ENCODE measurements at regions not wholly inside any gene's neighbourhood (a gene's known extent, or its start where the extent isn't known, plus 50 kb on each side); places are given as distances from the start of the nearest gene placed in this dataset.

DNA sequence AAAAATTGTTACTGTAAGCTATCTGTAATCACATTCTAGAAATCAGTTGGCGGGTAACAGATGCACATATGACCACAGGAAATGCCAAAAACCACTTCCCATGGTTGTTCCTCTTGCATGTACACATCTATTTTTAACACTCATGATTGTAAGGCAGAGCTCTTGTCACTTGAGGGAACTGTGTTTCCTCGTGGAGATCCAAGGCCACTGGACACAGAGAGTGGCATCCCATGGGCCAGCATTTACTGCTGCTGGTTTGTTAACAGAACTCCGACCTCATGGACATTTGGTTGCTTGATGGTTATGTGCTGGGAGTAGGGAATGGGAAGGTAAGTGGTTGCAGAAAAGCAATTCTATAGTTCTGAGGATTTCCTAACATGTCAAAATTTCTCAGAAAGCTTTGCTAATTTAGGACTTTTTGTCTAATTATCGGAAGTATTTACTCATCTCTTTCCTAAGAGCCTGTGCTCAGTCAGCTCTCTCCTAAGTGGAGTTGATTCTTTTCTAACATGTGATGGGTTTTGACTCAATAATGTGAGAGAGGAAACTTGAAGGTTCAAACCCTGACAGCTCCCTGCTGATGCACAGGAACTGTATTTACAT lies 202.0 kb upstream of the NR3C1 start:
- no peaks in the 10 kb centered on the region for H3K23me2 ChIP-seq (ENCODE audit: insufficient read length, low read depth, low read length, poor library complexity, severe bottlenecking)
- H2BK20ac ChIP-seq (ENCODE audit: low read depth, low read length, poor library complexity, severe bottlenecking) = no peak overlapping the region
- H3K4ac ChIP-seq (ENCODE audit: low read depth, low read length) = no peak overlapping the region
- H3K14ac ChIP-seq (ENCODE audit: insufficient read depth, low read length) = no peak overlapping the region
- no peak overlapping the region for H3K27ac ChIP-seq (ENCODE audit: insufficient read length, low read depth, low read length)
- H3K4me1 ChIP-seq (ENCODE audit: insufficient read depth, low read length) = no peaks in the 10 kb centered on the region
- no peak overlapping the region for H4K8ac ChIP-seq (replicated peaks; ENCODE audit: insufficient read length, low read depth, low read length)
- H3K27ac Mint-ChIP-seq = no peak overlapping the region
- no peak overlapping the region for H3K23ac ChIP-seq (ENCODE audit: insufficient read length, low read depth, low read length)
- H3K4me2 ChIP-seq (ENCODE audit: insufficient read depth, insufficient read length, low read length) = no peak overlapping the region
- H2BK15ac ChIP-seq (ENCODE audit: low read depth, low read length) = no peak overlapping the region
- H3K79me2 ChIP-seq (ENCODE audit: insufficient read depth, low read length) = no peaks in the 10 kb centered on the region
- no peaks in the 10 kb centered on the region for H3K27me3 ChIP-seq (ENCODE audit: insufficient read depth, low read length)
- H2AK5ac ChIP-seq (ENCODE audit: insufficient read length, low read length) = no peak overlapping the region
- H3K56ac ChIP-seq (ENCODE audit: insufficient read length, low read depth, low read length) = no peak overlapping the region
- H3K4me1 Mint-ChIP-seq = no peaks in the 10 kb centered on the region
- no peak overlapping the region for H2BK5ac ChIP-seq (ENCODE audit: insufficient read length, low read length)
- H3K27me3 Mint-ChIP-seq (ENCODE audit: low read depth) = peaks cover 3% of the 10 kb centered on the region
- no peaks in the 10 kb centered on the region for H4K20me1 ChIP-seq (ENCODE audit: control insufficient read depth, insufficient read depth, insufficient read length)
- no peak overlapping the region for H4K91ac ChIP-seq (ENCODE audit: insufficient read length, low read depth, low read length)
- no peak overlapping the region for H3K4me3 Mint-ChIP-seq
- H4K5ac ChIP-seq (ENCODE audit: insufficient read length, low read depth, low read length) = no peak overlapping the region
- H2BK12ac ChIP-seq (ENCODE audit: insufficient read length, low read depth, low read length) = no peak overlapping the region
- no peak for DNase-seq
- WGBS (ENCODE audit: extremely low coverage, insufficient read length, low lambda C conversion rate) = no CpG with 5 or more reads among the region's 4 CpGs
- H3K9me3 ChIP-seq (ENCODE audit: control insufficient read depth, low read depth, low read length) = no peaks in the 10 kb centered on the region
- no peak overlapping the region for H2BK120ac ChIP-seq (ENCODE audit: low read depth, low read length, poor library complexity, severe bottlenecking)
- H3K18ac ChIP-seq (ENCODE audit: insufficient read length, low read depth, low read length) = no peak overlapping the region
- H3K79me1 ChIP-seq (ENCODE audit: insufficient read depth, low read depth, low read length, poor library complexity, severe bottlenecking) = no peaks in the 10 kb centered on the region
- no peak overlapping the region for H3K9ac ChIP-seq (ENCODE audit: extremely low read depth, insufficient read length, low read length)
- no peak overlapping the region for H2AFZ ChIP-seq (ENCODE audit: low read length)
- no peak for TF ChIP-seq CTCF (conservative IDR thresholded peaks at IDR 0.05)
- H3K9me3 Mint-ChIP-seq = peaks cover 7 to 10% of the 10 kb centered on the region in 2 experiments; a peak in 3 of 5 replicates
- H3K36me3 Mint-ChIP-seq (ENCODE audit: insufficient read depth in 1 of 3, low read depth in 3 of 3) = peaks cover 0 to 7% (median 3%) of the 10 kb centered on the region in 3 experiments; a peak in 4 of 7 replicates
- H3T11ph ChIP-seq (ENCODE audit: low read length) = no peak overlapping the region

All from H9 (cell line).